Liver (tissue), 3 donors: ENCODE measurements at regions not wholly inside any gene's neighbourhood (a gene's known extent, or its start where the extent isn't known, plus 50 kb on each side); places are given as distances from the start of the nearest gene placed in this dataset.

Experiments used
- CTCF ChIP-seq: fragments of 150-350 bp; IDR thresholded peaks from 2 replicates; pipeline ENCODE4 v1.5.1; 2017; ENCODE audit warnings: improper control_type of control experiment, low read depth, low read length; ENCODE audit not compliant: missing input control
- EGR1 ChIP-seq, 2 donors: IDR thresholded peaks; 2 replicates each; pipeline ENCODE4 v1.6.1; 2016 to 2018; ENCODE audit warnings: antibody characterized with exemption in 2 of 2, low read depth in 2 of 2
- GABPA ChIP-seq, 2 donors: IDR thresholded peaks in 1 of 2; conservative IDR thresholded peaks in 1 of 2; 2 replicates each; pipeline ENCODE4 v1.6.1; 2016; ENCODE audit warnings: antibody characterized with exemption in 2 of 2, mild to moderate bottlenecking in 1 of 2, moderate library complexity in 1 of 2
- JUND ChIP-seq, 2 donors: IDR thresholded peaks; 2 replicates each; pipeline ENCODE4 v1.6.1; 2016; ENCODE audit warnings: antibody characterized with exemption in 2 of 2
- MAX ChIP-seq: IDR thresholded peaks from 2 replicates; pipeline ENCODE4 v1.6.1; 2016; ENCODE audit warnings: antibody characterized with exemption
- NR2F2 ChIP-seq: IDR thresholded peaks from 2 replicates; pipeline ENCODE4 v1.6.1; 2016; ENCODE audit warnings: antibody characterized with exemption
- RAD21 ChIP-seq, 2 donors: IDR thresholded peaks; 2 replicates each; pipeline ENCODE4 v1.6.1; 2016; ENCODE audit warnings: antibody characterized with exemption in 2 of 2, mild to moderate bottlenecking in 2 of 2
- REST ChIP-seq: IDR thresholded peaks from 2 replicates; pipeline ENCODE4 v1.6.1; 2016; ENCODE audit warnings: antibody characterized with exemption, mild to moderate bottlenecking
- TF ChIP-seq, protein P1 (sequence below): IDR thresholded peaks from 2 replicates; pipeline ENCODE4 v1.6.1; 2016; ENCODE audit warnings: antibody characterized with exemption
- donor health status: healthy.
- donor health status: healthy.

DNA sequence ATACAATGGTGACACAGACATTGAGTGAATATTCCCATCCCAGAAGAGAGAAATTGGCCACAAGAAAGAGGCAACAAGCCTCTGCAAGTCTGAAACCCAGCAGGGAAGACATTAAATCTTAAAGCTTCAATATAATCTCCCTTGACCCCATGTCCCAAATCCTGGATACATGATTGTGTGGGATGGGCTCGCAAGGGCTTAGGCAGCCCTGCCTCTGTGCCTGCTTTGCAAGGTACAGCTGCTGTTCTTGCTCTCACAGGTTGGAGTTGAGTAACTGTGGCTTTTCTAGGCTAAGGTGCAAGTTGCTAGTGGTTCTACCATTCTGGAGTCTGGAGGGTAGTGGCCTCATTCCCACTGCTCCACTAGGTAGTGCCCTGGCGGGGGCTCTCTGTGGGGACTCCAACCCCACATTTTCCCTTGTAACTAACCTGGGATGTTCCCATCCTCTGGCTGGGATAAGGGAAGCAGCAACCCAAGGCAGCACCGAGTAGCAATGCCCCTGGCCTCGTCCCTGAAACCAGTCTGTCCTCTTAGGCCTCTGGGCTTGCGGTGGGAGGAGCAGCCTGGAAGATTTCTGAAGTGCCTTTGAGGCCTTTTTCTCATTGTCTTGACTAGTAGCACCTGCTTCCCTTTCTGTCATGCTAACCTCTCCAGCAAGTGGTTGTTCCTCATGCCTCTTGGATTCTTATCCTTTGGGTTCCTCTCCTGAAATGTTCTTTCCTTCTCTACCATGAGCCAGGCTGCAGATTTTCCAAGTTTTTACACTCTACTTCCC is 90.0 kb downstream of the FAM174B start:
- TF ChIP-seq MAX (no peak), CTCF (no peak), NR2F2 (no peak), REST (no peak), GABPA (IDR thresholded peaks at IDR 0.05 in 1 of 2, conservative IDR thresholded peaks at IDR 0.05 in 1 of 2) (no peak), RAD21 (IDR thresholded peaks at IDR 0.05) (no peak), EGR1 (IDR thresholded peaks at IDR 0.05; ENCODE audit: low read depth in 2 of 2) (no peak), JUND (IDR thresholded peaks at IDR 0.05) (no peak)
- TF ChIP-seq, protein P1, sequence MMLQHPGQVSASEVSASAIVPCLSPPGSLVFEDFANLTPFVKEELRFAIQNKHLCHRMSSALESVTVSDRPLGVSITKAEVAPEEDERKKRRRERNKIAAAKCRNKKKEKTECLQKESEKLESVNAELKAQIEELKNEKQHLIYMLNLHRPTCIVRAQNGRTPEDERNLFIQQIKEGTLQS = no peak
